H1 (cell line): ENCODE measurements at regions not wholly inside any gene's neighbourhood (a gene's known extent, or its start where the extent isn't known, plus 50 kb on each side); places are given as distances from the start of the nearest gene placed in this dataset.

Experiments used
- CTCF ChIA-PET: fragments of 300-600 bp; sonication (Branson Sonifier 250); formaldehyde crosslinking; loops from one replicate; lab custom pipeline; 2021; ENCODE audit not compliant: partially characterized antibody; lab: Charles Lee
- POLR2A ChIA-PET: fragments of 300-600 bp; sonication (Branson Sonifier 250); formaldehyde crosslinking; loops from one replicate; lab custom pipeline; 2021; ENCODE audit warnings: inconsistent platforms; ENCODE audit not compliant: partially characterized antibody; lab: Charles Lee
- DNase-seq, 2 experiments: peaks; one replicate each; pipeline versions ENCODE4 v3.0.0 to v3.0.0-alpha.2; 2010 to 2022; ENCODE audit warnings: low spot score in 2 of 2, low read depth in 1 of 2, mixed read lengths in 1 of 2
- FAIRE-seq: peaks from 2 replicates; lab custom pipeline; 2011; peaks lifted over from hg19 to GRCh38; lab: Jason Lieb, UNC
- H2AFZ ChIP-seq: 2 replicates; pipeline ENCODE4 v1.8.1; 2012; ENCODE audit warnings: low read length, inconsistent platforms
- H2AK5ac ChIP-seq: 2 replicates; pipeline ENCODE4 v1.6.1; 2013; ENCODE audit warnings: low read depth, low read length
- H2BK120ac ChIP-seq: replicated peaks from 2 replicates; pipeline ENCODE3; 2013; ENCODE audit warnings: low read depth, low read length, inconsistent platforms
- H2BK12ac ChIP-seq: 2 replicates; pipeline ENCODE4 v1.6.1; 2013; ENCODE audit warnings: low read depth, low read length
- H2BK15ac ChIP-seq: 2 replicates; pipeline ENCODE4 v1.6.1; 2013; ENCODE audit warnings: low read length
- H2BK20ac ChIP-seq: 2 replicates; pipeline ENCODE4 v1.6.1; 2013; ENCODE audit warnings: low read length
- H2BK5ac ChIP-seq: 2 replicates; pipeline ENCODE4 v1.6.1; 2013; ENCODE audit warnings: low read depth, low read length
- H3K14ac ChIP-seq: 2 replicates; pipeline ENCODE4 v1.6.1; 2013; ENCODE audit warnings: inconsistent platforms; ENCODE audit not compliant: insufficient read length
- H3K18ac ChIP-seq: 2 replicates; pipeline ENCODE4 v1.6.1; 2013; ENCODE audit warnings: low read length; ENCODE audit errors: extremely low read depth
- H3K23ac ChIP-seq: 2 replicates; pipeline ENCODE4 v1.6.1; 2013; ENCODE audit warnings: inconsistent platforms; ENCODE audit not compliant: insufficient read length
- H3K23me2 ChIP-seq: 2 replicates; pipeline ENCODE4 v1.6.1; 2013; ENCODE audit warnings: low read depth, low read length
- H3K27ac ChIP-seq: 2 replicates; pipeline ENCODE4 v1.6.1; 2011; ENCODE audit warnings: low read depth, low read length, inconsistent platforms
- H3K27me3 ChIP-seq, 4 experiments: replicated peaks in 1 of 4; 1 replicate in 1 of 4; 2 replicates in 3 of 4; pipeline versions ENCODE4 v1.6.1 to v1.8.1; 2011 to 2013; ENCODE audit warnings: low read length in 3 of 4, mild to moderate bottlenecking in 3 of 4, inconsistent platforms in 2 of 4, mixed read lengths in 2 of 4, moderate library complexity in 1 of 4; ENCODE audit not compliant: control insufficient read depth in 3 of 4, insufficient read depth in 3 of 4; ENCODE audit errors: extremely low read depth in 1 of 4
- H3K36me3 ChIP-seq, 4 experiments: 2 replicates each; pipeline versions ENCODE4 v1.6.1 to v1.8.1; 2011 to 2013; ENCODE audit warnings: mild to moderate bottlenecking in 4 of 4, low read length in 3 of 4, moderate library complexity in 2 of 4, control low read depth in 1 of 4, inconsistent platforms in 1 of 4; ENCODE audit not compliant: insufficient read depth in 4 of 4, control insufficient read depth in 2 of 4
- H3K4ac ChIP-seq: replicated peaks from 2 replicates; pipeline ENCODE3; 2013; ENCODE audit warnings: low read length, low read depth, mixed read lengths, inconsistent platforms; ENCODE audit not compliant: insufficient read length
- H3K4me1 ChIP-seq, 4 experiments: replicated peaks in 1 of 4; 1 replicate in 1 of 4; 2 replicates in 3 of 4; pipeline versions ENCODE4 v1.6.1 to v1.8.1; 2011 to 2013; ENCODE audit warnings: low read length in 3 of 4, inconsistent platforms in 2 of 4, mixed read lengths in 1 of 4; ENCODE audit not compliant: insufficient read depth in 4 of 4, control insufficient read depth in 3 of 4
- H3K4me2 ChIP-seq, 2 experiments: 2 replicates each; pipeline versions ENCODE4 v1.6.1 to v1.8.1; 2011 to 2013; ENCODE audit warnings: low read depth in 2 of 2, low read length in 2 of 2, control low read depth in 1 of 2, inconsistent platforms in 1 of 2, mild to moderate bottlenecking in 1 of 2; ENCODE audit not compliant: insufficient read depth in 1 of 2
- H3K4me3 ChIP-seq, 4 experiments: fragments of 200-600, 300-600 bp in 1 of 4; sonication (generic), shearing (Covaris generic), sonication (Bioruptor Twin) in 1 of 4; 2 replicates each; pipeline versions ENCODE4 v1.5.1 to v1.8.1; 2011 to 2016; ENCODE audit warnings: low read length in 4 of 4, low read depth in 3 of 4, control low read depth in 2 of 4, inconsistent platforms in 2 of 4, mild to moderate bottlenecking in 2 of 4, mixed read lengths in 1 of 4, moderate library complexity in 1 of 4; ENCODE audit not compliant: insufficient read depth in 2 of 4; ENCODE audit errors: extremely low read depth in 1 of 4
- H3K56ac ChIP-seq: replicated peaks from 2 replicates; pipeline ENCODE3; 2013; ENCODE audit warnings: low read depth, mild to moderate bottlenecking, mixed read lengths, low read length, inconsistent platforms; ENCODE audit not compliant: insufficient read length
- H3K79me1 ChIP-seq: 2 replicates; pipeline ENCODE4 v1.6.1; 2013; ENCODE audit warnings: low read depth, low read length, control low read depth
- H3K79me2 ChIP-seq, 2 experiments: 2 replicates each; pipeline versions ENCODE4 v1.6.1 to v1.8.1; 2012 to 2013; ENCODE audit warnings: low read length in 2 of 2, mild to moderate bottlenecking in 2 of 2, inconsistent platforms in 1 of 2; ENCODE audit not compliant: insufficient read depth in 2 of 2, control insufficient read depth in 1 of 2
- H3K9ac ChIP-seq, 4 experiments: replicated peaks in 1 of 4; 1 replicate in 1 of 4; 2 replicates in 3 of 4; pipeline versions ENCODE4 v1.6.1 to v1.8.1; 2011 to 2013; ENCODE audit warnings: low read depth in 3 of 4, low read length in 3 of 4, control low read depth in 2 of 4, mild to moderate bottlenecking in 2 of 4, moderate library complexity in 2 of 4, inconsistent platforms in 1 of 4; ENCODE audit errors: extremely low read depth in 1 of 4
- H3K9me3 ChIP-seq, 2 experiments: 2 replicates each; pipeline versions ENCODE4 v1.6.1 to v1.8.1; 2012 to 2013; ENCODE audit warnings: mild to moderate bottlenecking in 2 of 2, moderate library complexity in 2 of 2, control low read depth in 1 of 2, inconsistent platforms in 1 of 2, low read depth in 1 of 2, low read length in 1 of 2, mixed read lengths in 1 of 2; ENCODE audit not compliant: insufficient read depth in 2 of 2
- H4K20me1 ChIP-seq, 2 experiments: replicated peaks in 1 of 2; 2 replicates each; pipeline versions ENCODE3 to v1.8.1; 2011 to 2013; ENCODE audit warnings: inconsistent platforms in 2 of 2, low read length in 2 of 2, mild to moderate bottlenecking in 1 of 2; ENCODE audit not compliant: insufficient read depth in 2 of 2, control insufficient read depth in 1 of 2
- H4K5ac ChIP-seq: 2 replicates; pipeline ENCODE4 v1.6.1; 2013; ENCODE audit warnings: low read length, low read depth, mixed read lengths, inconsistent platforms; ENCODE audit not compliant: insufficient read length
- H4K8ac ChIP-seq: 2 replicates; pipeline ENCODE4 v1.8.0; 2013; ENCODE audit warnings: mild to moderate bottlenecking, moderate library complexity, low read length, inconsistent platforms; ENCODE audit not compliant: insufficient read depth; ENCODE audit errors: extremely low read depth
- H4K91ac ChIP-seq: replicated peaks from 2 replicates; pipeline ENCODE3; 2013; ENCODE audit warnings: low read length, mixed read lengths, inconsistent platforms; ENCODE audit not compliant: insufficient read length
- ASH2L ChIP-seq: fragments of 200-600, 300-600 bp; sonication (generic); IDR thresholded peaks from one replicate; pipeline ENCODE4 v1.7.1; 2017; ENCODE audit warnings: low read length
- EZH2 ChIP-seq: fragments of 200-600 bp; sonication (generic); IDR thresholded peaks from 2 replicates; pipeline ENCODE4 v1.7.1; 2012; ENCODE audit warnings: low read depth, mild to moderate bottlenecking, moderate library complexity, low read length, inconsistent platforms; ENCODE audit not compliant: severe bottlenecking
- HDAC6 ChIP-seq: IDR thresholded peaks from one replicate; pipeline ENCODE4 v1.7.1; 2012; ENCODE audit warnings: low read depth, mild to moderate bottlenecking, inconsistent platforms, low read length, moderate library complexity
- JUN ChIP-seq: IDR thresholded peaks from 2 replicates; pipeline ENCODE4 v1.6.1; 2011; ENCODE audit warnings: low read depth, mild to moderate bottlenecking, improper control_type of control experiment, low read length
- RFX5 ChIP-seq: IDR thresholded peaks from 2 replicates; pipeline ENCODE4 v1.6.1; 2011; ENCODE audit warnings: low read depth, low read length, improper control_type of control experiment, borderline replicate concordance
- SIX5 ChIP-seq: IDR thresholded peaks from 2 replicates; pipeline ENCODE4 v1.6.1; 2011; ENCODE audit warnings: mild to moderate bottlenecking, low read depth, low read length
- WGBS, 2 experiments: shearing (Covaris generic) in 1 of 2; methylation state at CpG; one replicate each; pipeline versions ENCODE4 v1.1.6 to v1.1.7; 2013 to 2015; ENCODE audit warnings: low lambda C conversion rate in 2 of 2, mixed read lengths in 2 of 2, inconsistent platforms in 1 of 2, low coverage in 1 of 2, missing lambda C conversion rate in 1 of 2; ENCODE audit not compliant: insufficient replicate concordance in 2 of 2, insufficient coverage in 1 of 2, insufficient read length in 1 of 2; ENCODE audit errors: extremely low coverage in 1 of 2, missing lambda C conversion rate in 1 of 2; 5-methylcytosine and 5-hydroxymethylcytosine counted together

DNA sequence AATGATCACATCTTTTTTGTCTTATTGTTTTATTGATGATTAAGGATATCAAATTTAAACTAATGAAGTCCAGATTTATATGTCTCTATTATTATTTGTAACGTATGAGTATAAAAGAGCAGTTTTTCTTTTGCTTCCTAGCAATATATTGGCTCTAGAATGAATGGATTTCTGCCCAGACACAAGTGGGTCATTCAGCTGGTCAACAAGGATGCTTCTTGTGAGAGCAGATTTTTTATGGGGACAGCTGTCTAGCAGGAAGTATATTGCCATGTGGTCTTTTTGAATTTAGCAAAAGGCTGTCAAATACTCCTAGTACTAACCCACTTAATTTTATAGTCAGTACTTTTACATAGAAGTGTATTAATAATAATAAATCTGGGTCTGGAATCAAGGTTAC is 1071.1 kb upstream of the FLRT2 start:
- DNase-seq (no peak), FAIRE-seq (no peak)
- Histone ChIP-seq H3K4me3 (no peak overlapping the region), H4K91ac (no peak overlapping the region), H2BK120ac (no peak overlapping the region), H2BK12ac (no peak overlapping the region), H3K56ac (no peak overlapping the region), H4K20me1 (no peaks in the 10 kb centered on the region), H2BK20ac (no peak overlapping the region), H3K23ac (no peak overlapping the region), H2AK5ac (no peak overlapping the region), H3K4me1 (no peaks in the 10 kb centered on the region), H3K23me2 (no peaks in the 10 kb centered on the region), H3K4ac (no peak overlapping the region), H3K18ac (no peak overlapping the region), H3K14ac (no peak overlapping the region), H3K9ac (no peak overlapping the region), H3K9me3 (no peaks in the 10 kb centered on the region), H2AFZ (no peak overlapping the region), H2BK15ac (no peak overlapping the region), H3K79me2 (no peaks in the 10 kb centered on the region), H3K27ac (no peak overlapping the region), H3K36me3 (no peaks in the 10 kb centered on the region), H2BK5ac (no peak overlapping the region), H3K79me1 (no peaks in the 10 kb centered on the region), H3K27me3 (no peaks in the 10 kb centered on the region), H3K4me2 (no peak overlapping the region), H4K8ac (no peak overlapping the region), H4K5ac (no peak overlapping the region)
- TF ChIP-seq HDAC6 (no peak), ASH2L (no peak), EZH2 (no peak), SIX5 (no peak), JUN (no peak), RFX5 (no peak)
- 89% methylated on average over 1 of the region's 1 CpG; no CpG with 5 or more reads in 1 of the 2 experiments for WGBS, 2 experiments
- CTCF ChIA-PET: no interaction called here
- POLR2A ChIA-PET: no interaction called here
